Loucy (cell line): ENCODE measurements at regions not wholly inside any gene's neighbourhood (a gene's known extent, or its start where the extent isn't known, plus 50 kb on each side); places are given as distances from the start of the nearest gene placed in this dataset.

Experiments
- CTCF ChIP-seq: fragments of 200-600 bp; sonication (generic); conservative IDR thresholded peaks from 2 replicates; pipeline ENCODE4 v1.5.1; 2014; ENCODE audit warnings: mild to moderate bottlenecking, antibody characterized with exemption, low read length
- EZH2phosphoT487 ChIP-seq: fragments of 200-600 bp; IDR thresholded peaks from 2 replicates; pipeline ENCODE4 v1.6.1; 2018; ENCODE audit warnings: antibody characterized with exemption, mild to moderate bottlenecking, moderate library complexity, borderline replicate concordance

- TF ChIP-seq CTCF (no peak), EZH2phosphoT487 (no peak)
Measured at GRCh38 chr10:78658645-78659597, 409.8 kb upstream of the ZMIZ1 start.
